Ovary (tissue), 7 donors: ENCODE measurements at regions not wholly inside any gene's neighbourhood (a gene's known extent, or its start where the extent isn't known, plus 50 kb on each side); places are given as distances from the start of the nearest gene placed in this dataset.

Source experiments
- DNase-seq, 5 donors: peaks; one replicate each; pipeline ENCODE4 v3.0.0-alpha.2; 2019 to 2020
- H3K27ac ChIP-seq, 2 donors: fragments of 200-600 bp; one replicate each; pipeline versions ENCODE4 v1.5.1 to v1.8.0; 2019 to 2022
- H3K27me3 ChIP-seq: fragments of 200-600 bp; one replicate; pipeline ENCODE4 v1.8.0; 2022
- H3K36me3 ChIP-seq: fragments of 200-600 bp; sonication (generic); one replicate; pipeline ENCODE4 v1.5.1; 2019
- H3K4me1 ChIP-seq: one replicate; pipeline ENCODE4 v1.8.1; 2013; ENCODE audit warnings: mild to moderate bottlenecking, moderate library complexity; ENCODE audit not compliant: insufficient read depth
- H3K4me3 ChIP-seq: fragments of 200-600 bp; sonication (generic); one replicate; pipeline ENCODE4 v1.5.1; 2017
- H3K9me3 ChIP-seq, 2 donors: fragments of 200-600 bp in 1 of 2; sonication (generic) in 1 of 2; one replicate each; pipeline versions ENCODE4 v1.5.1 to v1.8.1; 2013 to 2019; ENCODE audit warnings: mild to moderate bottlenecking in 1 of 2, moderate library complexity in 1 of 2
- EP300 ChIP-seq: sonication (generic); formaldehyde crosslinking; IDR thresholded peaks from one replicate; pipeline ENCODE4 v1.6.1; 2017; ENCODE audit warnings: antibody characterized with exemption
- POLR2A ChIP-seq: fragments of 450-650 bp; IDR thresholded peaks from one replicate; pipeline ENCODE4 v1.6.1; 2017; ENCODE audit warnings: antibody characterized with exemption, mild to moderate bottlenecking, moderate library complexity
- WGBS, 3 donors: extraction: QIAGEN DNeasy Blood & Tissue Kit in 1 of 3; methylation state at CpG; one replicate each; pipeline versions ENCODE4 v1.1.5 to v1.1.7; 2013 to 2017; 5-methylcytosine and 5-hydroxymethylcytosine counted together
- intact Hi-C, 4 donors: fragments of 100-400 bp; cut with DNase I; formaldehyde crosslinking; loops; one replicate each; pipeline versions ENCODE4 v1.11.0 to v1.15.1; 2022 to 2023
- TF ChIP-seq, protein P1 (sequence below), 3 donors: fragments of 450-650 bp in 2 of 3; fragments of 200-600 bp in 1 of 3; IDR thresholded peaks; one replicate each; pipeline versions ENCODE4 v1.5.1 to v1.8.0; 2016 to 2022; ENCODE audit warnings: antibody characterized with exemption in 3 of 3, mild to moderate bottlenecking in 1 of 3
- donor health status: DM: no; HTN: no; CAD: no; lungs with moderate emphysema.
- donor health status: DM: no; HTN: no; CAD: no.
- donor health status: Bipolar disorder and iron deficiency.
- donor health status: DM: no; HTN: no; CAD: no.
- donor health status: DM: yes; HTN: yes; CAD: no.

GRCh38 chr2:208982831-208983230 is 441.0 kb upstream of the MAP2 start:
- H3K27me3 ChIP-seq = no peaks in the 10 kb centered on the region
- DNase-seq = no peak
- H3K27ac ChIP-seq = no peak overlapping the region
- intact Hi-C loops = no loop called here
- no peak overlapping the region for H3K4me3 ChIP-seq
- H3K36me3 ChIP-seq = no peaks in the 10 kb centered on the region
- 95% methylated on average over 3 of the region's 3 CpGs for WGBS, 3 donors
- H3K4me1 ChIP-seq = no peaks in the 10 kb centered on the region
- H3K9me3 ChIP-seq = no peaks in the 10 kb centered on the region
- TF ChIP-seq EP300 (no peak), POLR2A (no peak)
- TF ChIP-seq, protein P1, sequence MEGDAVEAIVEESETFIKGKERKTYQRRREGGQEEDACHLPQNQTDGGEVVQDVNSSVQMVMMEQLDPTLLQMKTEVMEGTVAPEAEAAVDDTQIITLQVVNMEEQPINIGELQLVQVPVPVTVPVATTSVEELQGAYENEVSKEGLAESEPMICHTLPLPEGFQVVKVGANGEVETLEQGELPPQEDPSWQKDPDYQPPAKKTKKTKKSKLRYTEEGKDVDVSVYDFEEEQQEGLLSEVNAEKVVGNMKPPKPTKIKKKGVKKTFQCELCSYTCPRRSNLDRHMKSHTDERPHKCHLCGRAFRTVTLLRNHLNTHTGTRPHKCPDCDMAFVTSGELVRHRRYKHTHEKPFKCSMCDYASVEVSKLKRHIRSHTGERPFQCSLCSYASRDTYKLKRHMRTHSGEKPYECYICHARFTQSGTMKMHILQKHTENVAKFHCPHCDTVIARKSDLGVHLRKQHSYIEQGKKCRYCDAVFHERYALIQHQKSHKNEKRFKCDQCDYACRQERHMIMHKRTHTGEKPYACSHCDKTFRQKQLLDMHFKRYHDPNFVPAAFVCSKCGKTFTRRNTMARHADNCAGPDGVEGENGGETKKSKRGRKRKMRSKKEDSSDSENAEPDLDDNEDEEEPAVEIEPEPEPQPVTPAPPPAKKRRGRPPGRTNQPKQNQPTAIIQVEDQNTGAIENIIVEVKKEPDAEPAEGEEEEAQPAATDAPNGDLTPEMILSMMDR (IDR thresholded peaks at IDR 0.05) = no peak

- Histone ChIP-seq H3K4me3 (no peak overlapping the region), H3K36me3 (no peaks in the 10 kb centered on the region), H3K27me3 (no peaks in the 10 kb centered on the region), H3K27ac (no peak overlapping the region), H3K4me1 (no peaks in the 10 kb centered on the region), H3K9me3 (no peaks in the 10 kb centered on the region)
- no peak for TF ChIP-seq EP300
- TF ChIP-seq, protein P1 (IDR thresholded peaks at IDR 0.05) = no peak
- no peak for TF ChIP-seq POLR2A
- WGBS, 3 donors = 81 to 88% (median 82%) methylated on average over 3 of the region's 3 CpGs
- no peak for DNase-seq
- intact Hi-C loops = no loop called here
Measured at GRCh38 chr2:208983486-208983885, 440.4 kb upstream of the MAP2 start.

DNA sequence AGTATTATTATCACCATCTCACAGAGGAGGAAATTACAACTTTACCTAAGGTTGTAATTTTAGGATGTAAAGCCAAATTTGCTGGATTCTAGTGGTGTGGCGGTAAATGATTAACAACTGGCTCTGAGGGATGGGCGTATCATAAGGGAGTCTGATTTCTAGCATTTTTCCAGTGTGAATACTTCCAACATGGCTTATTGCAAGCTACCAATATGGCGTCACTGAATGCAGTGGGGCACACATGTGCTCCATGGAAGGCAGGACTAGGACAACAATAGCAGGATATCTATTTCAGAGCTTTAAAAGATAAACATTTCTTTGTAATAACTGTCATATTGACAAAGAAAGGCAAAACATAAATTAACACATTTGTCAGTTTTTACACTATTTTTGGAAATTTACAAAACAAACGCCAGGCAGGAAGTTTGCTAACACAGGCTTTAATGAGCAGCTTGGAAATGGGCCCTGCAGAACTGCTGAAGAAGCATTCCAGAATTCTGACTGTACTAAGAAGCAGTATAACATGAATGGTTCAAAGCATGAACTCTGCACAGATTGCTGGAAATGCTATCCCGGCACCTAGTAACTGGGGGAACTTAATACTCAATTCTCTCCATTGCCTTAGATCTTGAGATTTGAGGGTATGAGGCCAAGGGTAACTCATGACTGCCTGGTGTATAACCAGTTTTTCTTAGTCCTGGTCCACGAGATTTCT is 439.3 kb upstream of the MAP2 start:
- intact Hi-C loops = no loop called here
- TF ChIP-seq, protein P1 (IDR thresholded peaks at IDR 0.05) = no peak
- TF ChIP-seq EP300 = no peak
- no peak for TF ChIP-seq POLR2A
- no peak overlapping the region for H3K4me3 ChIP-seq
- no peaks in the 10 kb centered on the region for H3K36me3 ChIP-seq
- WGBS, 3 donors = 44 to 57% (median 52%) methylated on average over 6 of the region's 6 CpGs
- H3K9me3 ChIP-seq = no peaks in the 10 kb centered on the region
- no peak overlapping the region for H3K27ac ChIP-seq
- H3K4me1 ChIP-seq = no peaks in the 10 kb centered on the region
- H3K27me3 ChIP-seq = no peaks in the 10 kb centered on the region
- no peak for DNase-seq

- no peaks in the 10 kb centered on the region for H3K36me3 ChIP-seq
- 39 to 55% (median 45%) methylated on average over 5 of the region's 5 CpGs for WGBS, 3 donors
- no peak for TF ChIP-seq POLR2A
- DNase-seq = no peak
- intact Hi-C loops = no loop called here
- no peaks in the 10 kb centered on the region for H3K27me3 ChIP-seq
- H3K9me3 ChIP-seq = no peaks in the 10 kb centered on the region
- no peak overlapping the region for H3K4me3 ChIP-seq
- H3K4me1 ChIP-seq = no peaks in the 10 kb centered on the region
- H3K27ac ChIP-seq = no peak overlapping the region
Measured at GRCh38 chr2:208985644-208986043, 438.2 kb upstream of the MAP2 start.

GRCh38 chr2:208990716-208991115 is 433.1 kb upstream of the MAP2 start:
- TF ChIP-seq POLR2A (no peak), EP300 (no peak)
- TF ChIP-seq, protein P1 (IDR thresholded peaks at IDR 0.05) = no peak
- 73 to 75% (median 74%) methylated on average over 3 of the region's 3 CpGs for WGBS, 3 donors
- Histone ChIP-seq H3K4me3 (no peak overlapping the region), H3K27me3 (no peaks in the 10 kb centered on the region), H3K36me3 (no peaks in the 10 kb centered on the region), H3K4me1 (no peaks in the 10 kb centered on the region), H3K9me3 (no peaks in the 10 kb centered on the region), H3K27ac (no peak overlapping the region)
- intact Hi-C loops = loop anchor here in 1 of 4 donors (5.0 kb wide), 1 partner anchor 338 kb away; no protein-coding TSS in a partner anchor
- DNase-seq = no peak
